ENCODE measurements at regions not wholly inside any gene's neighbourhood (a gene's known extent, or its start where the extent isn't known, plus 50 kb on each side); places are given as distances from the start of the nearest gene placed in this dataset.
"Not testable (repeated sequence)": the region's sequence is repeated elsewhere in the genome, so short reads cannot be mapped to it uniquely, and the experiment has no call there.

DNA sequence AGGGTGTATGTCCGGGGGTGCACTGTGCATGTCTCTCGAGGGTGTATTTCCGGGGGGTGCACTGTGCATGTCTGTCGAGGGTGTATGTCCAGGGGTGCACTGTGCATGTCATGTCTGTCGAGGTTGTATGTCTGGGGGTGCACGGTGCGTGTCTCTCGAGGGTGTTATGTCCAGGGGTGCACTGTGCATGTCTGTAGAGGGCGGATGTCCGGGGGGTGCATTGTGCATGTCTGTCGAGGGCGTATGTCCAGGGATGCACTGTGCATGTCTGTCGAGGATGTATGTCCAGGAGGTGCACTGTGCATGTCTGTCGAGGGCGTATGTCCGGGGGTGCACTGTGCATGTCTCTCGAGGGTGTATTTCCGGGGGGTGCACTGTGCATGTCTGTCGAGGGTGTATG, 249.8 kb upstream of the MYT1L start:
- H3K27ac Mint-ChIP-seq; H3K4me3 Mint-ChIP-seq; intact Hi-C loops (cut with micrococcal nuclease); H3K9me3 Mint-ChIP-seq; DNase-seq; H3K36me3 Mint-ChIP-seq (ENCODE audit: low read depth); H3K27me3 Mint-ChIP-seq (ENCODE audit: low read depth); CTCF ChIA-PET; H3K4me1 Mint-ChIP-seq (ENCODE audit: low read depth): not testable (repeated sequence)

DNA sequence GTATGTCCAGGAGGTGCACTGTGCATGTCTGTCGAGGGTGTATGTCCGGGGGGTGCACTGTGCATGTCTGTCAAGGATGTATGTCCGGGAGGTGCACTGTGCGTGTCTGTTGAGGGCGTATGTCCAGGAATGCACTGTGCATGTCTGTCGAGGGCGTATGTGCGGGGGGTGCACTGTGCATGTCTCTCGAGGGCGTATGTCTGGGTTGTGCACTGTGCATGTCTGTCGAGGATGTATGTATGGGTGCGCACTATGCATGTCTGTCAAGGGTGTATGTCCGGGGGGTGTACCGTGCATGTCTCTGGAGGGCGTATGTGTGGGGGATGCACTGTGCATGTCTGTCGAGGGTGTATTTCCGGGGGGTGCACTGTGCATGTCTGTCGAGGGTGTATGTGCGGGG, 249.3 kb upstream of the MYT1L start:
- intact Hi-C loops (cut with micrococcal nuclease): no loop called here
- no peaks in the 10 kb centered on the region for H3K27me3 Mint-ChIP-seq (ENCODE audit: low read depth)
- no peaks in the 10 kb centered on the region for H3K9me3 Mint-ChIP-seq
- CTCF ChIA-PET: no interaction called here
- no peaks in the 10 kb centered on the region for H3K36me3 Mint-ChIP-seq (ENCODE audit: low read depth)
- no peak overlapping the region for H3K4me3 Mint-ChIP-seq
- H3K27ac Mint-ChIP-seq: no peak overlapping the region
- no peaks in the 10 kb centered on the region for H3K4me1 Mint-ChIP-seq (ENCODE audit: low read depth)
- no peak for DNase-seq

DNA sequence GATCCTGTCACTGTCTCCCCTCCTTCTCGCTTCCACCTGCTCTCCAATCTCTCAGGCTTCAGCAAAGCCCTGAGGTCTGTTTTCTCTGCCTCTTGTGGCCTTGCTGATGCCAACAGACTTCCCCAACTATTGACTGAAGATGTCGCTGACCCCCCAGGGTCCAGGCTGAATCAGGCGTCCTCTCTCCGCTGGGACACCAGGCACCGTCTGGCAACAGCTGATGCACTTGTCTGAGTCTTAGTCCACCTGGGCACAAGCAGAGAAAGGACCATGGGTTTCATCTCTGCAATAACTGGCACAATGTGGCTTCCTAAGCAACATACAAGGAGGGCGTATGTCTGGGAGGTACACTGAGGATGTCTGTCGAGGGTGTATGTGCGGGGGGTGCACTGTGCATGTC, 248.7 kb upstream of the MYT1L start:
- no peak for DNase-seq
- Mint-ChIP-seq H3K4me3 (no peak overlapping the region), H3K4me1 (ENCODE audit: low read depth) (no peaks in the 10 kb centered on the region), H3K36me3 (ENCODE audit: low read depth) (no peaks in the 10 kb centered on the region), H3K9me3 (no peaks in the 10 kb centered on the region), H3K27me3 (ENCODE audit: low read depth) (no peaks in the 10 kb centered on the region), H3K27ac (no peak overlapping the region)
- CTCF ChIA-PET: no interaction called here
- intact Hi-C loops (cut with micrococcal nuclease): no loop called here

DNA sequence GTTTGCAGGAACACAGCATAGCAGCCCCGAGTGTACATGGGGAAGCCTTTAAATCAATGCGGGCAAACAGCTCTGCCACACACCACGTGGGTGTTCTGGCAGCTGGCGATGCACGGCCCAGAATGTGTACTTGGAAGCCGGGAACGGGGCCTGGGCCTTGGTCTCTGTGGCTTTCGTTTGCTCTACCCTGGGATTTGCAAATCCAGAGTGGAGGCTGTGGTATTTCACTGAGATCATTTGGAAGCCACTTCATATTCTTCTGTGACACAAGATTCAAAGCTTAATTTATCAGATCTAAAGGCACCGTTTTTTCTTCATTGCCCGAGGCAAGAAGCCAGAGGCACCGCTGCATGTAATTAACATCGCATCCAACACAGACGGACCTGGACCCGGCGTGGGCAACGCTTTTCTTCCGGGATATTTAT, 246.3 kb upstream of the MYT1L start:
- H3K4me3 Mint-ChIP-seq: no peak overlapping the region
- no peak for DNase-seq
- H3K4me1 Mint-ChIP-seq (ENCODE audit: low read depth): no peaks in the 10 kb centered on the region
- H3K9me3 Mint-ChIP-seq: no peaks in the 10 kb centered on the region
- no peaks in the 10 kb centered on the region for H3K36me3 Mint-ChIP-seq (ENCODE audit: low read depth)
- no peak overlapping the region for H3K27ac Mint-ChIP-seq
- no peaks in the 10 kb centered on the region for H3K27me3 Mint-ChIP-seq (ENCODE audit: low read depth)
- intact Hi-C loops (cut with micrococcal nuclease): no loop called here
- CTCF ChIA-PET: no interaction called here

DNA sequence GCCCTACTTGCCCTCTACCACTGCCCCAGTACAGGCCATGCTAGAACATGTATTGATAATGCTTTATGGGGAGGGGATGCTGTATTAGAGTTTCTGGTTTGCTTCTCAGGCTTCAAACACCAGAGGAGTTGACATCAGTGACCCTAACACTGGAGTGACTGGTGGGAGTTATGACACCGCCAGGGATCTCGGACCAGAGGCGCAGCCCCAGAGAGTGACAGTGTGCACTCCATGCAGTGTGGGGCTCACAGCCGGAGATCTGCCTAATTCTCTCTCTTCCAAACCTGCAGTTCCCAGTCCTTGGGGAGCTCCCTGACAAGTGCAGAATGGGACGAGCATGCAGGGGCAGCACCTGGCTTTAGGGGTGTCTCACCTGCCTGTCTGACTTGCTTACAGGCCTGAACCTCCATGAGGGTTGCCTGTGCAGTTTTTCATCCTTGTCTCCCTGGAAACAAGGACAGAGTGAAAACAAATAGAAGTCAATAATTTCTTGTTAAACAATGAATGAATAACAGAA, 244.9 kb upstream of the MYT1L start:
- H3K27me3 Mint-ChIP-seq (ENCODE audit: low read depth): no peaks in the 10 kb centered on the region
- no peaks in the 10 kb centered on the region for H3K36me3 Mint-ChIP-seq (ENCODE audit: low read depth)
- DNase-seq: no peak
- H3K4me1 Mint-ChIP-seq (ENCODE audit: low read depth): no peaks in the 10 kb centered on the region
- intact Hi-C loops (cut with micrococcal nuclease): no loop called here
- CTCF ChIA-PET: no interaction called here
- H3K9me3 Mint-ChIP-seq: no peaks in the 10 kb centered on the region
- H3K4me3 Mint-ChIP-seq: no peak overlapping the region
- H3K27ac Mint-ChIP-seq: no peak overlapping the region

DNA sequence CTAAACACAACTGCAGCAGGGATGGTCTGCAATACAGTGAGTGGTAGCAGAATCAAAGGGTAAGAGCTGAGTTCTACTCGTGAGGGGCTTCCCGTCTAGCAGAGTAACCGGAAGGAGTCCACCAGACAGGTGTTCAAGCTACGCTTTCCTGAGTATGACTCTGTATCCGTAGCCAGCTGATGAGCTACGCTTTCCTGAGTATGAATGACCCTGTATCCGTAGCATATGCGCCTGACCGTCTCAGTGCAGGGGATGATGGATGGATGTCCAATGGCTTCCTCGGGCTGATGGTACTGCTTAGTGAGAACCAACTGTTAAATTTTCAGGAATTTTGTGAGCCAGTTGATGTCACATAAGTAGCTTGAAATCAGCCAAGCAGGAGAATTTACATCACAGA, 244.1 kb upstream of the MYT1L start:
- Mint-ChIP-seq H3K4me1 (ENCODE audit: low read depth) (no peaks in the 10 kb centered on the region), H3K4me3 (no peak overlapping the region), H3K36me3 (ENCODE audit: low read depth) (no peaks in the 10 kb centered on the region), H3K9me3 (no peaks in the 10 kb centered on the region), H3K27ac (no peak overlapping the region), H3K27me3 (ENCODE audit: low read depth) (no peaks in the 10 kb centered on the region)
- no peak for DNase-seq
- CTCF ChIA-PET: interaction anchor here (0.6 kb wide), 1 partner anchor 13 kb away, joined by 3 read pairs; no protein-coding TSS in a partner anchor
- intact Hi-C loops (cut with micrococcal nuclease): no loop called here

DNA sequence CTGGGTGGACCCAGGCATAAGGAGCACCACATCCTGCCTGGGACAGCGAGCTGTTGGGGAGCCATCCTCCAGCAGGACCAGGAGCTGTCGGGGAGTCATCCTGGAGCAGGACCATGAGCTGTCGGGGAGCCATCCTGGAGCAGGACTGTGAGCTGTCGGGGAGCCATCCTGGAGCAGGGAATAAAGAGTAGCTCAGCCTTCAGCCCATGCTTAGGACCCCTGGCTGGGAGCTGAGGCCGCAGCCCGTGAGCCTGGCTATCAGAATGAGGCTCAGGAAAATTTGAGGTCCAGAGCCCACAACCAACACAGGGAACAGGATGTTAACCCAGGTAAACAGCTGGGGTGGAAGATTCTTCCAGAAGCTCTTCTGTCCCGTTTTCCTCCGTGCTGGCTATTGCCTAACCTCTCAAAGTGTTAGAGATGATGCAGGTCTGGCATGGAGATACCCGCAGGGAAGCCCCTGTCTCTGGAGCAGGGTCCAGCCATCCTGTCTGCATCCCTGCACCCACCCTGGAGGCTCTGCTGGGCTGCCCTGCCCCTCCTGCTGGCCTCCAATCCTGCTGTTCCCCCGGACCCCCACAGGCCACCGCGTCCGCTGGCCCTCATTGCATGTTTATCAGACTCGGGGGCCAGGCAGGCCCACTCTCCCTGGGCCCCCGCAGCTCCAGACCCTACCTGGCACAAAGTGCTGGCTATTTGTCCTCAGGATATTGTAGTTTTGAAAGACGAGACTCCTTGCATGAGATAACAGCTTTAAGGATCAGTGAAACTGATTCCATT, 243.5 kb upstream of the MYT1L start:
- intact Hi-C loops (cut with micrococcal nuclease): no loop called here
- H3K9me3 Mint-ChIP-seq: no peaks in the 10 kb centered on the region
- no peak for DNase-seq

DNA sequence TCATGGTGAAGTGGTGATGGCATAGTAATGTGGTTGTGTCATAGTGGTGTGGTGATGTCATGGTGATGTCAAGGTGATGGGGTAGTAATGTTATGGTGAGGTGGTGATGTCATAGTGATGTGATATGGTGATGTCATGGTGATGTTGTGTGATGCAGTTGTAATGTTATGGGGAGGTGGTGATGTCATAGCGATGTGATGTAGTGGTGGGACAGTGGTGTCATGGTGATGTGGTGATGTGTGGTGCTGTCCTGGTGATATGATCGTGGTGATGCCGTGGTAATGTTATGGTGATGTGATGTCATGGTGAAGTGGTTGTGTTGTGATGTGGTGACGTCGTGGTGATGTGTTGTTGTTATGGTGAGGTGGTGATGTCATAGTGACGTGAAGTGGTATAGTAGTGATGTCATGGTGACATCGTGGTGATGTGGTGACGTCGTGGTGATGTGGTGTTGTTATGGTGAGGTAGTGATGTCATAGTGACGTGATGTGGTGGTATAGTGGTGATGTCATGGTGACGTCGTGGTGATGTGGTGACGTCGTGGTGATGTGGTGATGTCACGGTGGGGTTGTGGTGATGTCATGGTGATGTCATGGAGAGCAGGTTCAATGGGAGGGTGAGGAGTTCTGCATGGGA, 242.7 kb upstream of the MYT1L start:
- H3K4me1 Mint-ChIP-seq (ENCODE audit: low read depth): no peaks in the 10 kb centered on the region
- H3K4me3 Mint-ChIP-seq: no peak overlapping the region

More for the DNA sequence above, 243.5 kb upstream of the MYT1L start:
- no peak overlapping the region for H3K27ac Mint-ChIP-seq
- H3K36me3 Mint-ChIP-seq (ENCODE audit: low read depth): no peaks in the 10 kb centered on the region
- no peaks in the 10 kb centered on the region for H3K27me3 Mint-ChIP-seq (ENCODE audit: low read depth)
- no peak overlapping the region for H3K4me3 Mint-ChIP-seq
- CTCF ChIA-PET: interaction anchor here (0.6 kb wide), 1 partner anchor 14 kb away, joined by 3 read pairs; no protein-coding TSS in a partner anchor
- no peaks in the 10 kb centered on the region for H3K4me1 Mint-ChIP-seq (ENCODE audit: low read depth)

DNA sequence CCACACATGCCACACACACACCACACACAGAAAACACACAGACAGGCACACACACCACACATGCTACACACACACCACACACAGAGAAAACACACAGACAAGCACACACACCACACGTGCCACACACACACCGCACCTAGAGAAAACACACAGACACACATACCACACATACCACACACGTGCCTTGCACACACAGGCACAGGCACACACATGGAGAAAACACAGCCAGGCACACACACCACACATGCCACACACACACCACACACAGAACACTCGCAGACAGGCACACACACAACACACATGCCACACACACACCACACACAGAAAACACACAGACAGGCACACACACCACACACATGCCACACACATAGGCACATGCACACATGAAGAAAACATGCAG, 242.1 kb upstream of the MYT1L start:
- Mint-ChIP-seq H3K4me3 (no peak overlapping the region), H3K27me3 (ENCODE audit: low read depth) (no peaks in the 10 kb centered on the region), H3K36me3 (ENCODE audit: low read depth) (no peaks in the 10 kb centered on the region), H3K27ac (no peak overlapping the region), H3K9me3 (no peaks in the 10 kb centered on the region), H3K4me1 (ENCODE audit: low read depth) (no peaks in the 10 kb centered on the region)
- no peak for DNase-seq
- CTCF ChIA-PET: no interaction called here
- intact Hi-C loops (cut with micrococcal nuclease): no loop called here

More for the DNA sequence above, 242.7 kb upstream of the MYT1L start:
- Mint-ChIP-seq H3K36me3 (ENCODE audit: low read depth) (no peaks in the 10 kb centered on the region), H3K9me3 (no peaks in the 10 kb centered on the region), H3K27ac (no peak overlapping the region), H3K27me3 (ENCODE audit: low read depth) (no peaks in the 10 kb centered on the region)
- peak; percentile 27 for DNase-seq
- CTCF ChIA-PET: no interaction called here
- intact Hi-C loops (cut with micrococcal nuclease): no loop called here

DNA sequence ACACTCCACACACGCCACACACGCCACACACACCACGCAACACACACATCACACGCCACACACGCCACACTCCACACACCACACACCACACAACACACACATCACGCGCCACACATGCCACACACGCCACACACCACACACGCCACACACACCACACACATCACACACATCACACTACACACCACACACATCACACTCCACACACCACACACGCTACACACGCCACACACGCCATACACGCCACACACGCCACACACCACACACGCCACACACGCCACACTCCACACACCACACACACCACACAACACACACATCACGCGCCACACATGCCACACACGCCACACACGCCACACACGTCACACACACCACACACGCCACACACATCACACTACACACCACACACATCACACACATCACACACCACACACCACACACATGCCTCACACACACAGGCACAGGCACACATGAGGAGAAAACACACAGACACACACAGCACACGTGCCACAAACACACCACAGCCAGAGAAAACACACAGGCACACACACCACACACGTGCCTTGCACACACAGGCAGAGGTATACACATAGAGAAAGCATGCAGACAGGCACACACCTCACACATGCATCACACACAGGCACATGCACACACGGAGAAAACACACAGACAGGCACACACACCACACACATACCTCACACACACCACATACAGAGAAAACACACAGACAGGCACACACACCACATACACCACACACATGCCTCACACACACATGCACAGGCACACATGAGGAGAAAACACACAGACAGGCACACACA, 241.5 kb upstream of the MYT1L start:
- H3K36me3 Mint-ChIP-seq (ENCODE audit: low read depth): no peaks in the 10 kb centered on the region
- no peak for DNase-seq
- H3K27ac Mint-ChIP-seq: no peak overlapping the region
- no peak overlapping the region for H3K4me3 Mint-ChIP-seq
- H3K4me1 Mint-ChIP-seq (ENCODE audit: low read depth): no peaks in the 10 kb centered on the region
- H3K9me3 Mint-ChIP-seq: no peaks in the 10 kb centered on the region
- CTCF ChIA-PET: no interaction called here
- intact Hi-C loops (cut with micrococcal nuclease): no loop called here
- H3K27me3 Mint-ChIP-seq (ENCODE audit: low read depth): no peaks in the 10 kb centered on the region

DNA sequence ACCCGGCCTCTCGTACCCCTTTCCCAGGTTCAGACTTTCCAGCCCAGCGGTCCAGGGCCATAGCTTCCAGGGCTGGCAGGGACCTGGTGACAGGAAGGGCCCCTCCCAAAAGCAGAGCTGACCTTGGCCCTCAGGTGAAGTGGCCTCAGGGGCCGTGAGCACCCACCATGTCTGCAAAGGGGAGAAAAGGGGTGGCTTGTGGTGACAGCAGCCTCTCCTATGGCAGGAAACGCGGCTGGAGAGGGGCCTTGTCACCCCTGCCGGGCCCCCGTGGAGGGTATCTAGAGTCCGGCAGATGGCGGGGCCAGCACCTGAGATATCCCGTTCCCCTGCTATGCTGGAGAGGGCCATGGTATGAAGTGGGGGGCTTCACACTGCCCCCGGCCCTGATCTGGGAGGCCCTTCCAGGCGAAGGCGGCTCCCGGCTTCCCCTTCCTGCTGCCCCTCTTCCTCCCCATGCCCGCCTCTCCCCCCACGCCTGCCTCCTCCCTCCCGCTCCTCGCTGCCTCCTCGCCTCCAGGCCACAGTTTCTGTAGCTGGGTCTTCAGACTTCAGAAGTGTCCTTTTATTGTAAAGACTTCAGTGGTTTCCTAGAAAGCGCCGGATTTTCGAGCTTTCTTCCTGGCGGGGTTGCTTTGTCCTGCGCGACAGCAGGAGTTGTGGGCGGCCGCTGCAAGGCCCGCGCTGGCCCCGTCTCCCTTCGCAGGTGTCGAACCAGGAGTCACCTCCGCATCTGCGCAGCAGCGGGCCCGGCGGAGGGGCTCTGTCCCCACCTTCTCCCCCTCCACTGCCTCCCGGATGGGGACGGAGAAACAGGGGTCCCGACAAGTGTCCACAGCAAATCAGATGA, 240.5 kb upstream of the MYT1L start:
- H3K4me1 Mint-ChIP-seq (ENCODE audit: low read depth): no peaks in the 10 kb centered on the region
- CTCF ChIA-PET: no interaction called here
- no peaks in the 10 kb centered on the region for H3K9me3 Mint-ChIP-seq
- H3K36me3 Mint-ChIP-seq (ENCODE audit: low read depth): no peaks in the 10 kb centered on the region
- intact Hi-C loops (cut with micrococcal nuclease): no loop called here
- H3K4me3 Mint-ChIP-seq: no peak overlapping the region
- DNase-seq: no peak
- no peak overlapping the region for H3K27ac Mint-ChIP-seq
- H3K27me3 Mint-ChIP-seq (ENCODE audit: low read depth): no peaks in the 10 kb centered on the region

DNA sequence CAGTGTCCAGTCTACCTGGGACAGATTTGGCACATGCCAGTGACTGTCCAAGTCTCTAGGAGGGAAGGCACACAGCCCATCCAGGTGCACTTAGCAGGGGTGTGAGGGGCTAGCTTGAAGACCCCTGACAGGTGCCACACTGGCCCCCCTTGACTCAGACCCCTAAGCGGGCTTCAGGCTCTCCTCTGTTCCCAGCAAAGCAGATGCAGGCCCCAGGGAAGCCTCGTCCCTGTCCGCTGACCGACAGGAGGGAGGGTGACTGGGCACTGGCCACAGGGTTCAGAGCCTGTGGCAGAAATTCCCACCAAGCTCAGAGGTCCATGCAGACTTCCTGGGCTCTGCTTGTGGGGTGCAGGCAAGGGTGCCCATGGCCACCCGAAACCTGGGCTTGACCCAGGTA, 239.8 kb upstream of the MYT1L start:
- no peak overlapping the region for H3K27ac Mint-ChIP-seq
- intact Hi-C loops (cut with micrococcal nuclease): no loop called here
- no peaks in the 10 kb centered on the region for H3K27me3 Mint-ChIP-seq (ENCODE audit: low read depth)
- no peak for DNase-seq
- H3K4me3 Mint-ChIP-seq: no peak overlapping the region
- CTCF ChIA-PET: no interaction called here
- no peaks in the 10 kb centered on the region for H3K9me3 Mint-ChIP-seq
- H3K36me3 Mint-ChIP-seq (ENCODE audit: low read depth): no peaks in the 10 kb centered on the region
- H3K4me1 Mint-ChIP-seq (ENCODE audit: low read depth): no peaks in the 10 kb centered on the region

Data from activated naive CD4-positive, alpha-beta T cell treated with anti-CD3 and anti-CD28 coated beads for 36 hours (primary cell).